ENCODE measurements at regions not wholly inside any gene's neighbourhood (a gene's known extent, or its start where the extent isn't known, plus 50 kb on each side); places are given as distances from the start of the nearest gene placed in this dataset.
"Not testable (repeated sequence)": the region's sequence is repeated elsewhere in the genome, so short reads cannot be mapped to it uniquely, and the experiment has no call there.

DNA sequence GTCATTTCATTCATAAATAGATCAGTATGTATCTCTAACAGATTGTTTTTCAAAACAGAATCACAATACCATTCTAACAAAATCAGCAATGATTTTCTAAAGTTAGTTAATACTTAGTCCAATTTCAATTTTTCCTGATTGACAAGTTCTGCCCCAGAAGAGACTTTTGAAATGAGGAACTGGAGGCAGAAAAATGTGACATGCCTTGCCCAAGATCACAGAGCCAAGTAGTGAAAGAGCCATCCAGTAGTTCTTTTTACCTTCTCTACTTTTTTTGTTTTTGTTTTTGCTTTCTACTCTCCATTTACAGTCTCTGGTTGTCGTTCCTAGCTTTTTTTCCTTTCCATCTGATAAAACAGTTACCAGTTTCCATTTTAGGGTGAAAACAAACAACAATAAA is 129.3 kb upstream of the TMEM164 start:
- in situ Hi-C loops (cut with MboI; ENCODE audit: low pct_unique_long_range_greater_than_20kb, low sequenced_read_pairs): no loop called here

DNA sequence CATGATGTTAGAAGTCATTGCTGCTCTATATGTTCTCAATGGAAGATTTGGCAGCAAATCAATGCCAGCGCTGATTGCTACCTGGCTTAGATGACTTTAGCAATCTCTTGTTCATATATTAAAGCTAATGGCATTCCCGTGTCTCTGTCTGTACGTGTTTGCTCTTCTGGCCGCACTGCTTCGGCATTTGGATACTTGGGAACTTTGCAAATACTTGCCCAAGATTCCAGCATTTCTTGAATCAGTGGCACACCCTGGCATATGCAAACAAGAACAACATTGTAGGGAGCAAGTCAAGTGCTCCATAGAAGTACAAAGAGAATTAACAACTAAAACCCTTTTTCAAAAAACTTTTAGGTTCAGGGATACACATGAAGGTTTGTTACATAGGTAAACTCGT is 128.9 kb upstream of the TMEM164 start:
- DNase-seq: no peak
- in situ Hi-C loops (cut with MboI; ENCODE audit: low pct_unique_long_range_greater_than_20kb, low sequenced_read_pairs): no loop called here

More for the DNA sequence above, 129.3 kb upstream of the TMEM164 start:
- DNase-seq: no peak

DNA sequence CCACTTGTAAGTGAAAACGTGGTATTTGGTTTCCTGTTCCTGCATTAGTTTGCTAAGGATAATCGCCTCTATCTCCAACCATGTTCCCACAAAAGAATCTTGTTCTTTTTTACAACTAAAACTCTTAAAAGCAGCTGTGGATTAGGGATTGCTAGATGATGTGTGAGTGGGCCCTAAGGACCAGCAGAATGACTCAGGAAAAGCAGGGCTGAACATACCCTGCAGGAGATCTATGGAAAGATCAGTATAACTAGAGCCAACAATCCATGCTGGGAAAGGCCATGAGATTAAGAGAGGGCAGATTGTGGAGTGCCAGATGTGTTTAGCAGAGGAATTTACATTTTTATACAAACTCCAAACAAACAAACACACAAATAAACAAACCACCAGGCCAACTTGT is 128.4 kb upstream of the TMEM164 start:
- in situ Hi-C loops (cut with MboI; ENCODE audit: low pct_unique_long_range_greater_than_20kb, low sequenced_read_pairs): no loop called here

DNA sequence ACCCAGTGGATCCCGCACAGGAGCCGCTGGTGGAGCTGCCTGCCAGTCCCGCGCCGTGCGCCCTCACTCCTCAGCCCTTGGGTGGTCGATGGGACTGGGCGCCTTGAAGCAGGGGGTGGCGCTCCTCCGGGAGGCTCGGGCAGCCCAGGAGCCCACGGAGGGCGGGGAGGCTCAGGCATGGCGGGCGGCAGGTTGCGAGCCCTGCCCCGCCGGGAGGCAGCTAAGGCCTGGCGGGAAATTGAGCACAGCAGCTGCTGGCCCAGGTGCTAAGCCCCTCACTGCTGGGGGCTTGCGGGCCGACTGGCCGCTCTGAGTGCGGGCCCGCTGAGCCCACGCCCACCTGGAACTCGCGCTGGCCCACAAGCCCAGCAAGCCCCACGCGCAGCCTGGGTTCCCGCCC is 127.1 kb upstream of the TMEM164 start:
- DNase-seq: no peak
- in situ Hi-C loops (cut with MboI; ENCODE audit: low pct_unique_long_range_greater_than_20kb, low sequenced_read_pairs): loop anchor here (25.0 kb wide), 1 partner anchor 389 kb away; the partner anchor contains the start of gene GUCY2F

More for the DNA sequence above, 128.4 kb upstream of the TMEM164 start:
- DNase-seq: no peak

DNA sequence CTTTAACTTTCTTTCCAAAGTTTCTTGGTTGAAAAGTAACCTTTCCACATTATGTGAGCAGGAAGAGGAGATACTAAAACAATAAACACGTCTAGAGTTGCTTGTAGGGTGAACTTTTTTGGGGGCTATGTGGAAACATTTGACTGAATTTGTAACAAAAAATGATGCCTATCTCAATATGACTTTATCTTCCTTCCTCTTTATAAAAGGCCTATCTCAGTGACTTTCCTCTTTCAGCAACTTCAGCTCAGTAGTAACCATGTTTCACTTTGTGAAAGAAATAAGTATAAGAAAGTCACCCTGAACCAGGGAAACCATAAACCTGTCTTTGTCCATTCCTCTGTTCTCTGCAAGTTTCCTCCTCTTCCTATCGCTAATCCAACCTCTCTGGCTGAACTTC is 124.7 kb upstream of the TMEM164 start:
- no peak for DNase-seq
- in situ Hi-C loops (cut with MboI; ENCODE audit: low pct_unique_long_range_greater_than_20kb, low sequenced_read_pairs): loop anchor here (25.0 kb wide), 1 partner anchor 391 kb away; the partner anchor contains the start of gene GUCY2F

DNA sequence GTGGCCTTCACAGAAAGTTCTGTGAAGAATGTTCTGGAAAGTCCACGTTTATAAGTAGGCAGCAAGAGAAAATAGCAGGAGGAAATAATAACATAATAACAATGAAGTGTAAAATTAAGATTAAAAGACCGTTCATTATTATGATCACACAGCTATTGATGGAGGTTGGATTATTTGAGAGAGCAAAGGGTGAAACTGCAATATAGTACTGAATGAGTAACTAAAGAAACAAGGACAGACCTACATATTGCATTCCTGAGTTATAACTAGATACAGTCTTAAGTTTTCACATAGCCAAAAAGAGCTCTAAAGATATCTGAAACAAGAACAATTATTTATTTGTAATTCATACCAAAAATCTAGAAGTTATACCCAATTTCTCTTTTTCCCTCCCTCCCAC is 122.9 kb upstream of the TMEM164 start:
- no peak for DNase-seq
- in situ Hi-C loops (cut with MboI; ENCODE audit: low pct_unique_long_range_greater_than_20kb, low sequenced_read_pairs): loop anchor here (25.0 kb wide), 1 partner anchor 393 kb away; the partner anchor contains the start of gene GUCY2F

DNA sequence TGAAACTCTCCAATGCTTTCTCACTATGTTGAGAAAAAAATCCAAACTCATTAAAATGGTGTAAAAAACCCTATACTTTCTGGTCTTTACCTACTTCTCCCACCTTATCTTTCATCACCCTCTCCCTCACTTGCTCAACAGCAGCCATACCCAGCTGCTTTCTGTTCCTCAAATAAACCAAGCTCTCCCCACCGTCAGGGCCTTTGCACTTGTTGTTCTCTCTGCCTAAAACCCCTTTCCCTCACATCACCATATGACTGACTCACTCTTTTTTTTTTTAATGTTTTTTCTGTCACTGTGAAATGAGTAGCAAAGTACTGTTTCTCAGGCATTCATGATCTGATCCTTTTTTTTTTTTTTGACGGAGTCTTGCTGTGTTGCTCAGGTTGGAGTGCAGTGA is 122.3 kb upstream of the TMEM164 start:
- DNase-seq: peak; percentile 35
- in situ Hi-C loops (cut with MboI; ENCODE audit: low pct_unique_long_range_greater_than_20kb, low sequenced_read_pairs): loop anchor here (25.0 kb wide), 1 partner anchor 393 kb away; the partner anchor contains the start of gene GUCY2F

DNA sequence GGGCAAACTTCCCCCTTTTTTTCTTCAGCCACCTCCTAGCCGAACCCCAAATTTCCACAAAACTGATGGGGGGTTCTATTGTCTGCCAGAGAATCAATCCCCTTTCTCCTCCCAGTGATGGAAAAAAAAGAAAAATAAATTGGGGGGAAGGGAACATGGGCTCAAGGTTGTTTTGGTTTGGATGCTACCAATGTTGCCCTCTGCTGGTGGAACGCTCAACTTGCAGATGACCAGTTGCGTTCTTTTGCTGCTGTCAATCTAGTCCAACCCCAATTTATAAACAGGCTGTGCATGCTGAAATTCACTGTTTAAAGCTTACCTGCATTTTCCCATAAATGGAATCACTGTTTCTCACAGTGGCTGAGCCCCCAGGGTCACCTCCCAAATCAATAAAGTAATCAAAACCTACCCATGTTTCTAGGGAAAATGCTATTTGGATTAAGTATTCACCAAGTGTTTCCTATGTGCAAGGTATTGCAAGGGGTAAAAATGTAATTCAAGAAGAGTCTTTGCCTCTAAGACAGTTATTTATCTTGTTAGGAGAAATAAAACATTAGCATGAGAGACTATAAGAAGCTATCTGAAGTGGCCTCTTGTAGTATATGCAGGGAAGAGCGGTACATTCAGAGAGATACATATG is 116.7 kb upstream of the TMEM164 start:
- DNase-seq: peak; percentile 88
- in situ Hi-C loops (cut with MboI; ENCODE audit: low pct_unique_long_range_greater_than_20kb, low sequenced_read_pairs): loop anchor here (25.0 kb wide), 1 partner anchor 399 kb away; the partner anchor contains the start of gene GUCY2F

DNA sequence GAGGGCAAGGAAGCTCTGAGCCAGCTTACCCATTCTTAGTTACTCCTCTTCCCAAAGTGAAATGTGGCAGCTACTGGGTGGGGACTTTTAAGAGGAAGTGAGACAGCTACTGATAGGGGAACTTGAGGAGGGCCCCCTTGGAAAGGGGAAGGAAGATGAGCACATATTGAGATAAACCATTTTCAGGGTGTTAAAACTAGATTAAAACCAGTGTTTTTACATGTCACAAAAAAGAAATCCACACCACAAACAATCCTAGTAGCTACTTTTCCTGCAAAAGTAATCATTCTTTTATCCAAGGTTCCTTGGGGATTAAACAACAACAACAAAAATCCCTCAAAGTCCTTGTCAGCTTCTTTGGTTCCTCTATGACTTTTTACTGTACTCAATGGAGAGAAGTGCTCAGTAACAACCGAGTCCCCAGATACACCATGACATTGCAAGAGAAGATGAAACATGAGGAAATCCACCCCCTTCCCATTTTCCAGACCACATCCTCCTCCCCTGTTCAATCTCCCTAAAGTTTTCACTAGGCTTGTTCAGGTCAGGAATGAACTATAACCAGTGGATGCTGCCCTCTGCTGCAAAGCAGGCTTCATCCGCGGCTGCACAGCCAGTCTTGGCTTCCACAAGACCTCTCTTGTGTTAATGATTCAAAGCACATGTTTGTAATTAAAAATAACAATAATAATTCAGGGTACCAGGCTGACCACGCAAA is 113.5 kb upstream of the TMEM164 start:
- in situ Hi-C loops (cut with MboI; ENCODE audit: low pct_unique_long_range_greater_than_20kb, low sequenced_read_pairs): loop anchor here (25.0 kb wide), 1 partner anchor 402 kb away; the partner anchor contains the start of gene GUCY2F
- peak; percentile 91 for DNase-seq

DNA sequence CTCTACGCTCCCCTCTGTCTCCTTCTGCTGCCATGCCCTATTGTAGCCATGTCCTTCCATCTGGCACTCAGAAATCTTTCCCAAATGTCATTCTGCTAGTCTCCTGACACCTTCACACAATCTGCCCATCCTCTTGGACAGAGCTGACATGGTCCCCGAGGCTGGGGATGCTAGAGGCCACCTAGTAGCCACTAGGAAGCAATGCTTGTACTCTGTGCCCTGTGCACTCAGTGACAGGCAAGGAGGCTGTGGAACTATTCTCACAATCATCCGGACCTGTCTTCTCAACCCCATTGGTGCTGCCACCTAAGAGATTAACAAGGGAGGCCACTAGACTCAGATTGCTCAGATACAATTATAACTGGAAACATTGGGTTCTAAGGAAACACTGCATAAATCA is 112.6 kb upstream of the TMEM164 start:
- in situ Hi-C loops (cut with MboI; ENCODE audit: low pct_unique_long_range_greater_than_20kb, low sequenced_read_pairs): loop anchor here (25.0 kb wide), 1 partner anchor 403 kb away; the partner anchor contains the start of gene GUCY2F
- no peak for DNase-seq

DNA sequence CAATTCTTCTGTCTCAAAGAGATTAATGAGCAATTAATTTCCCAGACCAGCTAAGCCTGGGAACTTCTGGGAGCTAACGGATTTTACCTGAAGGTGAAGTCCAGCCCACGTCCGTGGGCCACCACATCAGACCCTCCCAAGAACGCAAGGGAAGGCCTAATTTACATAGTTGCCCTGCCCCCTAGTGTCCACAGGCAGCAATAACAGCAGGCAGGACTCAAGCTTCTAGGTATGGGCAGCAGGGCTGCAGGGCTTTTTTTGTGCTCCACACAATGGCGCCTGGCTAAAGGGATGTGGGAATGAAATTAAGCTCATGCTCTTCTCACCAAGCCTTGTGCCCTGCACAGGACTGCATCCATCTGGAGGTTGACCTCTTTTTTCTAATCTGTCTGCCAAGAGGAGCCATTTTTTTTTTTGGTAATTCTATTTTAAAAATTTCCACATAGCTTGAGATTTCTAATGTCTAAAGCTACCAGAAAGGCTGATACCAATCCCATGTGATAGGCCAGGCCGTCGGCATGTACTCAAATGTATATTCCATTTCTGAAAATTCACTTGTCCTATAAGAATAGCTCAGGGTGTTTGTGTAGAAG is 111.9 kb upstream of the TMEM164 start:
- in situ Hi-C loops (cut with MboI; ENCODE audit: low pct_unique_long_range_greater_than_20kb, low sequenced_read_pairs): loop anchor here (25.0 kb wide), 1 partner anchor 404 kb away; the partner anchor contains the start of gene GUCY2F
- peak; percentile 79 for DNase-seq

DNA sequence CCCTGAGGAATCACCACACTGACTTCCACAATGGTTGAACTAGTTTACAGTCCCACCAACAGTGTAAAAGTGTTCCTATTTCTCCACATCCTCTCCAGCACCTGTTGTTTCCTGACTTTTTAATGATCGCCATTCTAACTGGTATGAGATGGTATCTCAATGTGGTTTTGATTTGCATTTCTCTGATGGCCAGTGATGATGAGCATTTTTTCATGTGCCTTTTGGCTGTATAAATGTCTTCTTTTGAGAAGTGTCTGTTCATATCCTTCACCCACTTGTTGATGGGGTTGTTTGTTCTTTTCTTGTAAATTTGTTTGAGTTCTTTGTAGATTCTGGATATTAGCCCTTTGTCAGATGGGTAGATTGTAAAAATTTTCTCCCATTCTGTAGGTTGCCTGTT is 106.9 kb upstream of the TMEM164 start:
- not testable (repeated sequence) for DNase-seq
- in situ Hi-C loops (cut with MboI; ENCODE audit: low pct_unique_long_range_greater_than_20kb, low sequenced_read_pairs): loop anchor here (25.0 kb wide), 1 partner anchor 409 kb away; the partner anchor contains the start of gene GUCY2F

DNA sequence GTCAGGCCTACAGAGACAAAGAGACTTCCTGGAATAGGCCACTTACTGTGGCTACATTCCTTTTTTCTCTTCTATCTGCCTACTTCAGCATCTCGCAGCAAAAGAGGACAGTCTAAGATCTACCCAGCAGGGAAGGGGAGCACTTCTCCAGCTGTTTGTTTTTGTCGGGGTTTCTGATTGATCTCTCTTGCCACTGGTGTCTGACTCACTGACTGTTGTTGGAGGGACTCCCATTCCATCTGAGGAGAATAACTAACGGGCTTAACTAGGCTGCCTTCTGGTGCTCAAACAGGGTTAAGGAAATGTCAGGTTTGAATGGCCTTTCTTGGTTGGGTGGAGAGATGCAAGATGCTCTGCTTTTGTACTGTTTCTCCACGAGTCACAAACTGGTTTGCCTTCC is 100.2 kb upstream of the TMEM164 start:
- in situ Hi-C loops (cut with MboI; ENCODE audit: low pct_unique_long_range_greater_than_20kb, low sequenced_read_pairs): loop anchor here (10.0 to 25.0 kb wide), 2 partner anchors 222 to 510 kb away; no protein-coding TSS in a partner anchor
- DNase-seq: no peak

DNA sequence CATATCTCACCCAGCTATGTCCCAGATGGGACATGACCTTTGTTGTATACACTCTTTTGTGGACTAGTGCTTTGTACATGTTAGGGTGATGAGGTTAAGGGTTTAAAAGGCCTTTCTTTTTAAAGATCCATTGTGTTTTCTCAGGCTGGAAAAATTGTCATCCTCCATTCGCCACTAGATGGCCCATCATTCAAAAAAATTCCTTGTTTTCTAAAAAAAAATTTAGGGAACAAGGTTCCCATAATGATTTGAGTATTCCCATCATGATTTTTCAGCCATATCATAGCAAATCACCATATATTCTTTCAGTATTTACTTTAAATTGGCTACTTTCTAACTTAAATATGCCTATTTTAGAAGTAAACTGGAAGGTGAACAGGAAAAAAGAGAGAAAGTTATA is 91.9 kb upstream of the TMEM164 start:
- in situ Hi-C loops (cut with MboI; ENCODE audit: low pct_unique_long_range_greater_than_20kb, low sequenced_read_pairs): loop anchor here (25.0 kb wide), 1 partner anchor 501 kb away; no protein-coding TSS in a partner anchor
- DNase-seq: peak; percentile 32

DNA sequence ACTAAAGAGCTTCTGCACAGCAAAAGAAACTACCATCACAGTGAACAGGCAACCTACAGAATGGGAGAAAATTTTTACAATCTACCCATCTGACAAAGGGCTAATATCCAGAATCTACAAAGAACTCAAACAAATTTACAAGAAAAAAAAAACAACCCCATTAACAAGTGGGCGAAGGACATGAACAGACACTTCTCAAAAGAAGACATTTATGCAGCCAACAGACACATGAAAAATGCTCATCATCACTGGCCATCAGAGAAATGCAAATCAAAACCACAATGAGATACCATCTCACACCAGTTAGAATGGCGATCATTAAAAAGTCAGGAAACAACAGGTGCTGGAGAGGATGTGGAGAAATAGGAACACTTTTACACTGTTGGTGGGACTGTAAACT is 89.9 kb upstream of the TMEM164 start:
- in situ Hi-C loops (cut with MboI; ENCODE audit: low pct_unique_long_range_greater_than_20kb, low sequenced_read_pairs): loop anchor here (25.0 kb wide), 1 partner anchor 499 kb away; no protein-coding TSS in a partner anchor
- DNase-seq: not testable (repeated sequence)

DNA sequence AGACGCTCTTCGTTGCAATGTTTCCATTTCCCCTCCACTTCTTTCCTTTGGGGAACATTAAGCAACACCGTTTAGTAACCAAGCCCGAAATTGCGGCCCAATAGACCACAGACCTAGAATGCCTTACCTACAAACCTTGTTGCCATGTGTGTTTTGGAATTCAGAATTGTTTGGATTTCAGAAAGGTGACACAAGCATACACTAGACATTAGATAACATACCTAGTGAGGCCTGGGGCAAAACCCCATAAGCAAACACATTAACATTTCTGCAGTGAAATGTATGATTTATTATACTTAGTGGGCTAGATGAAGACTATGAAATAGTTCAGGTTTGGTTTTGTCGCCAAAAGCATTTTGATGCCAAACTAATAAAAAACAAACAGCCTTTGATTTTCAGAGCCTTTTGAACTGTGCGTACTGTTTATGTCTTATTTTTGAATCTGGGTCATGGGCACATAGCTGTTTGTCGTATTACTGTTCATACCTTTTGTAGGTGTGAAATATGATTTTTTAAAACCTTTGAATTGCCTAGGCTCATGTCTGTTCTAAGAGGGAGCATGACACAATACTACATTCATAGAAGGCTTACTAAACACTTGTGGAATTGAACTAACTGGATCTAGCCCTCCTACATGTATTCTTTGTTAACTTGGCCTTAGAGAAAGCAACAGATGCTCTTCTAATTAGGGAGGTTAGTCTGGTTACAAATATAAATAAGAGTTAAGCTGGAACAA is 88.6 kb upstream of the TMEM164 start:
- DNase-seq: no peak
- in situ Hi-C loops (cut with MboI; ENCODE audit: low pct_unique_long_range_greater_than_20kb, low sequenced_read_pairs): loop anchor here (25.0 kb wide), 1 partner anchor 498 kb away; no protein-coding TSS in a partner anchor

DNA sequence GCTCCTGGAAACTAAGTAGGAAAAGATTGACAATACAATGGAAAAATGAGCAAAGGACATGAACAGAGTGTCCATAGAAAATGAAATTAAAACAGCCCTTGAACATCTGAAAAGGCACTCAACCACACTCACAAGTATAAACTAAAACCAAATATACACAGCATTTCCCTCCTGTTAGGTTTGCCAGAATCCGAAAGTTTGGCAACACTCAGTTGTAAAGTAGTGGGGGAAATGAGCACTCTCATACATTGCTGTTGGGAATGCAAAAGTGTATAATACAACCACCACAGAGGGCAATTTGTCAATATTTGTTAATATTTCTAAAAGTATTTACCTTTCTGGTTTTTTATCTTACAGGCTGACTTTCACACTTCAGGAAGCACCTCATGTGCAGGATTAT is 84.2 kb upstream of the TMEM164 start:
- in situ Hi-C loops (cut with MboI; ENCODE audit: low pct_unique_long_range_greater_than_20kb, low sequenced_read_pairs): loop anchor here (25.0 kb wide), 1 partner anchor 494 kb away; no protein-coding TSS in a partner anchor
- no peak for DNase-seq

DNA sequence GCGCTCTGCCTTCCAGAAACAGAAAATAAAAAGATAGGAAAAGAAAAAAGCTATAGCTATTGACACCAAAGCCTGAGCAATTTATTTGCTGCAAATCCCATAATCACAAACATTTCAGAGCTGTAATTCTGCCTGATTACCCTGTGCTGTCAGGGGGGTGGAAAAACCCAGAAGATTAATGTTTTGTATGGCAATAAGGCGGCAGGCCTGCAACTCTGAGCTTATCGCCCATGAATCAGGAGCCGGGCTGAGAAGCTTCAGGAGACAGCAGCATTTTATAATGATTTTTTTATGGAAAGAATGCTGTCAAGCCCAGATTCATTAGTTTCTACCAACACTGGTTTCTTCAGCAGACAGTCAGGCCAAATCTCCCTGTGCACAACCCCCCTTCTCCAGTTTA is 82.6 kb upstream of the TMEM164 start:
- in situ Hi-C loops (cut with MboI; ENCODE audit: low pct_unique_long_range_greater_than_20kb, low sequenced_read_pairs): loop anchor here (25.0 kb wide), 1 partner anchor 492 kb away; no protein-coding TSS in a partner anchor
- no peak for DNase-seq

DNA sequence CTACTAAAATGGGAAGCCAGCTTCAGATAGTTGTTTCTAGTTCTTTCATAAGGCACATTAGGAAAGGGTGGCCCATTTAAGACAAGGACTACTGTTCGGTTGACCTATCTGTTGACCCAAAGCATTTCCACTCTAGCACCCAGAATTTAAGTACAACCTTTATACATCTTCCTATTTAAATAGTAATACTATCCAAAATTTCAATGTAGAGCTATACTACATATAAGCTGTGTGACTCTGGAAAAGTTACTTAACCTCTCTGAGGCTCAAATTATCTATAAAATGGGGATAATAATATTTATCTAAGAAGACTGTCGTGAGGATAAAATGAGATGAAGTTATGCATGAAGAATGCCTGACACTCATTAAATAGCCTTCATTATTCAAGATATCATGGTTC is 82.0 kb upstream of the TMEM164 start:
- no peak for DNase-seq
- in situ Hi-C loops (cut with MboI; ENCODE audit: low pct_unique_long_range_greater_than_20kb, low sequenced_read_pairs): loop anchor here (25.0 kb wide), 1 partner anchor 491 kb away; no protein-coding TSS in a partner anchor

Data from KBM-7 (cell line).